ENCODE measurements at regions not wholly inside any gene's neighbourhood (a gene's known extent, or its start where the extent isn't known, plus 50 kb on each side); places are given as distances from the start of the nearest gene placed in this dataset.

DNA sequence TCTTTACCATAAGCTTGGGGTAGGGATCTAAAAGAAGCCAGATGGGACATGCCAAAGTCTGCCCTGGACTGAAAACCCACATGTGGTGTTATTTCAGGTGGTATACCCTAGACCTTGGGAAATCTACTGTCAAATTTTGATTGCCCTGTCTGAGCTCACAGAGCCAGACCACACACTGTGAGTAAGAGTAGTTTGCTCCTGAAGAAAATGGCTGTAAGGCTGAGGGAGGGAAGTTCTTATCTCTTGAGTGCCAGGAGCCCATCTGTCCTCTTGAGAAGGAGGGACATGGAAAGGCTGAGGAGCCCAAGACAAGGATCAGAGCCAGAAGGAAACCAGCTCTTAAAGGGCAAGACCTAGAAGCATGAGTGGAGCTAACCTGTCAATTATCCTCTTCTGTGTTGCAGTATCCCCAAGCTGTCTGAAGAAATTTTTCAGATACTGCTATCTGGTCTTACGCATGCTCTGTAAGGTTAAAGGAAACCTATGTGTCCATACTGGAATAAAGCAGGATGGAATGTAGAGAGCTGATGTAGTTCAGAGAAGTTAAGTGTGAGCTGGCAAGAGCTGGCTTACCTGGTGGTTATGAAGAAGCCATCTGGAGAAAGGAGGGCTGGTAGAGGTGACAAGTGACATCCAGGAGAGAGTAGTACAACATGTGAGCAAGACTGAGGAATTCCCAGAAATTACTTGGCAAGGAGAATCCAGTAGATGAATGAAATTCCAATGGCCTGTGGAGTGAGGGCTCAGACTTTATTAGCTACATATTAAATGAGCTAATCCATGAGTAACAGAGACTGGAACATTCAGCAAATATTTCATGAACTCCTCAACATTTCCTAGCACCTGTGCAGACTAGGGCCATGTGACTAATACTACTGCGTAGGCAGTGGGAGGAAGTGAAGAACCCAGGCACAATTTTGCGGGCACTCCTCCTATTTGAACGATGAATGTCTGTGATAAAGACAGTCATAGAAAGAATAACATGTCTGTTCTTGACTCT is 389.1 kb upstream of the KIF2A start:
- no peak overlapping the region for H3K4me3 ChIP-seq (ENCODE audit: extremely low read depth in 1 of 4, insufficient read depth in 2 of 4, low read depth in 3 of 4, low read length in 4 of 4)
- no peak overlapping the region for H3K27ac ChIP-seq (ENCODE audit: low read depth, low read length)
- FAIRE-seq: no peak
- H4K8ac ChIP-seq (ENCODE audit: extremely low read depth, insufficient read depth, low read length): no peak overlapping the region
- no peaks in the 10 kb centered on the region for H3K79me2 ChIP-seq (ENCODE audit: control insufficient read depth in 1 of 2, insufficient read depth in 2 of 2, low read length in 2 of 2)
- no peaks in the 10 kb centered on the region for H3K79me1 ChIP-seq (ENCODE audit: low read depth, low read length)
- no peak overlapping the region for H2BK12ac ChIP-seq (ENCODE audit: low read depth, low read length)
- TF ChIP-seq POLR2AphosphoS5 (IDR thresholded peaks at IDR 0.05; ENCODE audit: low read depth, low read length): no peak
- no peak for TF ChIP-seq JUND (IDR thresholded peaks at IDR 0.05; ENCODE audit: low read length)
- no peak for TF ChIP-seq NANOG (IDR thresholded peaks at IDR 0.05; ENCODE audit: insufficient read depth, low read depth, low read length, poor library complexity, severe bottlenecking)
- no peak for TF ChIP-seq TAF1 (IDR thresholded peaks at IDR 0.05; ENCODE audit: low read depth, low read length)
- TF ChIP-seq, protein P1, sequence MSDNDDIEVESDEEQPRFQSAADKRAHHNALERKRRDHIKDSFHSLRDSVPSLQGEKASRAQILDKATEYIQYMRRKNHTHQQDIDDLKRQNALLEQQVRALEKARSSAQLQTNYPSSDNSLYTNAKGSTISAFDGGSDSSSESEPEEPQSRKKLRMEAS (IDR thresholded peaks at IDR 0.05): no peak
- no peak for TF ChIP-seq TBP (IDR thresholded peaks at IDR 0.05; ENCODE audit: low read depth, low read length)
- TF ChIP-seq TCF12 (IDR thresholded peaks at IDR 0.05; ENCODE audit: low read depth, low read length): no peak
- no peak for TF ChIP-seq JUN (IDR thresholded peaks at IDR 0.05; ENCODE audit: low read depth, low read length)
- no peak for TF ChIP-seq RFX5 (IDR thresholded peaks at IDR 0.05; ENCODE audit: borderline replicate concordance, low read depth, low read length)
- no peak for TF ChIP-seq POU5F1 (IDR thresholded peaks at IDR 0.05; ENCODE audit: low read depth, low read length)
- TF ChIP-seq, protein P2, sequence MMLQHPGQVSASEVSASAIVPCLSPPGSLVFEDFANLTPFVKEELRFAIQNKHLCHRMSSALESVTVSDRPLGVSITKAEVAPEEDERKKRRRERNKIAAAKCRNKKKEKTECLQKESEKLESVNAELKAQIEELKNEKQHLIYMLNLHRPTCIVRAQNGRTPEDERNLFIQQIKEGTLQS (IDR thresholded peaks at IDR 0.05; ENCODE audit: insufficient read depth, low read depth, low read length): no peak
- no peak for TF ChIP-seq NRF1 (IDR thresholded peaks at IDR 0.05; ENCODE audit: low read depth, low read length)
- DNase-seq (ENCODE audit: low read depth in 1 of 2, low spot score in 2 of 2): no peak
- H3K4me2 ChIP-seq (ENCODE audit: insufficient read depth in 1 of 2, low read depth in 2 of 2, low read length in 2 of 2): no peak overlapping the region
- H4K20me1 ChIP-seq (replicated peaks in 1 of 2; ENCODE audit: control insufficient read depth in 1 of 2, insufficient read depth in 2 of 2, low read length in 2 of 2): no peaks in the 10 kb centered on the region
- no peak overlapping the region for H2BK5ac ChIP-seq (ENCODE audit: low read depth, low read length)
- H3K23me2 ChIP-seq (ENCODE audit: low read depth, low read length): no peaks in the 10 kb centered on the region
- no peaks in the 10 kb centered on the region for H3K27me3 ChIP-seq (replicated peaks in 1 of 4; ENCODE audit: control insufficient read depth in 3 of 4, extremely low read depth in 1 of 4, insufficient read depth in 3 of 4, low read length in 3 of 4)
- H3K36me3 ChIP-seq (ENCODE audit: control insufficient read depth in 2 of 4, insufficient read depth in 4 of 4, low read length in 3 of 4): no peaks in the 10 kb centered on the region
- no peak overlapping the region for H3K14ac ChIP-seq (ENCODE audit: insufficient read length)
- no peak overlapping the region for H3K9ac ChIP-seq (replicated peaks in 1 of 4; ENCODE audit: extremely low read depth in 1 of 4, low read depth in 3 of 4, low read length in 3 of 4)
- no peak overlapping the region for H4K5ac ChIP-seq (ENCODE audit: insufficient read length, low read depth, low read length)
- H3K18ac ChIP-seq (ENCODE audit: extremely low read depth, low read length): 0 out of 2 replicates have a peak overlapping the region, but pooled peaks have one; percentile 2
- POLR2A ChIA-PET (ENCODE audit: partially characterized antibody): no interaction called here
- H4K91ac ChIP-seq (replicated peaks; ENCODE audit: insufficient read length, low read length): no peak overlapping the region
- H3K9me3 ChIP-seq (ENCODE audit: insufficient read depth in 2 of 2, low read depth in 1 of 2, low read length in 1 of 2): peaks cover 3 to 5% of the 10 kb centered on the region in 2 experiments; a peak in 2 of 4 replicates
- no peaks in the 10 kb centered on the region for H3K4me1 ChIP-seq (replicated peaks in 1 of 4; ENCODE audit: control insufficient read depth in 3 of 4, insufficient read depth in 4 of 4, low read length in 3 of 4)
- H2AFZ ChIP-seq (ENCODE audit: low read length): peak overlapping the region; percentile 52; the same call in 1 of the 2 replicates
- no peak overlapping the region for H2AK5ac ChIP-seq (ENCODE audit: low read depth, low read length)
- H2BK20ac ChIP-seq (ENCODE audit: low read length): no peak overlapping the region
- CTCF ChIA-PET (ENCODE audit: partially characterized antibody): interaction anchor here (0.8 to 4.9 kb wide), 9 partner anchors 9 to 861 kb away, joined by 3 to 22 read pairs (median 4); no protein-coding TSS in a partner anchor
- no peak overlapping the region for H2BK15ac ChIP-seq (ENCODE audit: low read length)
- no peak overlapping the region for H3K4ac ChIP-seq (replicated peaks; ENCODE audit: insufficient read length, low read depth, low read length)
- WGBS, 2 experiments (ENCODE audit: extremely low coverage in 1 of 2, insufficient coverage in 1 of 2, insufficient read length in 1 of 2, insufficient replicate concordance in 2 of 2, low coverage in 1 of 2, low lambda C conversion rate in 2 of 2, missing lambda C conversion rate in 1 of 2): 96% methylated on average over 4 of the region's 4 CpGs; no CpG with 5 or more reads in 1 of the 2 experiments
- H3K56ac ChIP-seq (replicated peaks; ENCODE audit: insufficient read length, low read depth, low read length): no peak overlapping the region
- no peak overlapping the region for H2BK120ac ChIP-seq (replicated peaks; ENCODE audit: low read depth, low read length)
- no peak overlapping the region for H3K23ac ChIP-seq (ENCODE audit: insufficient read length)
